ENCODE measurements at regions not wholly inside any gene's neighbourhood (a gene's known extent, or its start where the extent isn't known, plus 50 kb on each side); places are given as distances from the start of the nearest gene placed in this dataset.

- FAIRE-seq = no peak
- Mint-ChIP-seq H3K36me3 (ENCODE audit: low read depth, unreplicated experiment) (peaks cover 2% of the 10 kb centered on the region), H3K27me3 (ENCODE audit: low read depth, unreplicated experiment) (peaks cover 24% of the 10 kb centered on the region), H3K9me3 (ENCODE audit: unreplicated experiment) (peaks cover 23% of the 10 kb centered on the region), H3K27ac (ENCODE audit: unreplicated experiment) (no peak overlapping the region), H3K4me3 (ENCODE audit: unreplicated experiment) (no peak overlapping the region), H3K4me1 (ENCODE audit: low read depth, unreplicated experiment) (peaks cover 3% of the 10 kb centered on the region)
- Histone ChIP-seq H3K36me3 (ENCODE audit: insufficient read depth, low read length) (no peaks in the 10 kb centered on the region), H4K20me1 (ENCODE audit: insufficient read depth, low read length) (no peaks in the 10 kb centered on the region), H2AFZ (ENCODE audit: low read depth, low read length) (no peak overlapping the region), H3K79me2 (ENCODE audit: insufficient read depth, low read length) (no peaks in the 10 kb centered on the region), H3K27me3 (ENCODE audit: insufficient read depth, low read length) (peaks cover 14% of the 10 kb centered on the region), H3K4me1 (ENCODE audit: insufficient read depth, low read length) (peaks cover 4% of the 10 kb centered on the region), H3K9ac (ENCODE audit: low read length) (no peak overlapping the region), H3K4me3 (ENCODE audit: insufficient read depth, low read depth, low read length) (no peak overlapping the region), H3K27ac (ENCODE audit: low read depth, low read length) (no peak overlapping the region), H3K4me2 (ENCODE audit: low read length) (no peak overlapping the region), H3K9me3 (ENCODE audit: insufficient read depth, low read depth, low read length) (peaks cover 5% of the 10 kb centered on the region)
- TF ChIP-seq CTCF (IDR thresholded peaks at IDR 0.05; ENCODE audit: insufficient read depth, low read depth, low read length) (no peak), EZH2 (IDR thresholded peaks at IDR 0.05; ENCODE audit: insufficient read depth, low read length) (no peak)
- no peak for DNase-seq (ENCODE audit: low read depth)
These were observed 132.4 kb downstream of the CDH26 start for GRCh38 chr20:60090631-60091030.

- H3K36me3 Mint-ChIP-seq (ENCODE audit: low read depth, unreplicated experiment) = peaks cover 2% of the 10 kb centered on the region
- TF ChIP-seq CTCF (IDR thresholded peaks at IDR 0.05; ENCODE audit: insufficient read depth, low read depth, low read length) (no peak), EZH2 (IDR thresholded peaks at IDR 0.05; ENCODE audit: insufficient read depth, low read length) (no peak)
- Histone ChIP-seq H2AFZ (ENCODE audit: low read depth, low read length) (no peak overlapping the region), H3K27me3 (ENCODE audit: insufficient read depth, low read length) (peaks cover 14% of the 10 kb centered on the region), H3K4me1 (ENCODE audit: insufficient read depth, low read length) (peaks cover 4% of the 10 kb centered on the region), H4K20me1 (ENCODE audit: insufficient read depth, low read length) (no peaks in the 10 kb centered on the region), H3K9me3 (ENCODE audit: insufficient read depth, low read depth, low read length) (peaks cover 5% of the 10 kb centered on the region), H3K36me3 (ENCODE audit: insufficient read depth, low read length) (no peaks in the 10 kb centered on the region), H3K27ac (ENCODE audit: low read depth, low read length) (no peak overlapping the region), H3K4me2 (ENCODE audit: low read length) (no peak overlapping the region), H3K79me2 (ENCODE audit: insufficient read depth, low read length) (no peaks in the 10 kb centered on the region), H3K9ac (ENCODE audit: low read length) (no peak overlapping the region), H3K4me3 (ENCODE audit: insufficient read depth, low read depth, low read length) (no peak overlapping the region)
- peaks cover 23% of the 10 kb centered on the region for H3K9me3 Mint-ChIP-seq (ENCODE audit: unreplicated experiment)
- H3K4me1 Mint-ChIP-seq (ENCODE audit: low read depth, unreplicated experiment) = peaks cover 3% of the 10 kb centered on the region
- H3K4me3 Mint-ChIP-seq (ENCODE audit: unreplicated experiment) = no peak overlapping the region
- no peak for FAIRE-seq
- DNase-seq (ENCODE audit: low read depth) = no peak
- H3K27ac Mint-ChIP-seq (ENCODE audit: unreplicated experiment) = no peak overlapping the region
- H3K27me3 Mint-ChIP-seq (ENCODE audit: low read depth, unreplicated experiment) = peaks cover 18% of the 10 kb centered on the region
These were observed 133.1 kb downstream of the CDH26 start for GRCh38 chr20:60091305-60091704.

GRCh38 chr20:60091861-60092260 is 133.6 kb downstream of the CDH26 start:
- DNase-seq (ENCODE audit: low read depth) (no peak), FAIRE-seq (no peak)
- H2AFZ ChIP-seq (ENCODE audit: low read depth, low read length) = no peak overlapping the region
- Mint-ChIP-seq H3K9me3 (ENCODE audit: unreplicated experiment) (peaks cover 23% of the 10 kb centered on the region), H3K27me3 (ENCODE audit: low read depth, unreplicated experiment) (peaks cover 19% of the 10 kb centered on the region), H3K27ac (ENCODE audit: unreplicated experiment) (no peak overlapping the region), H3K4me3 (ENCODE audit: unreplicated experiment) (no peak overlapping the region), H3K4me1 (ENCODE audit: low read depth, unreplicated experiment) (peaks cover 3% of the 10 kb centered on the region), H3K36me3 (ENCODE audit: low read depth, unreplicated experiment) (peaks cover 2% of the 10 kb centered on the region)
- peaks cover 8% of the 10 kb centered on the region for H3K27me3 ChIP-seq (ENCODE audit: insufficient read depth, low read length)
- no peaks in the 10 kb centered on the region for H3K36me3 ChIP-seq (ENCODE audit: insufficient read depth, low read length)
- no peak overlapping the region for H3K4me3 ChIP-seq (ENCODE audit: insufficient read depth, low read depth, low read length)
- peaks cover 5% of the 10 kb centered on the region for H3K9me3 ChIP-seq (ENCODE audit: insufficient read depth, low read depth, low read length)
- H3K4me1 ChIP-seq (ENCODE audit: insufficient read depth, low read length) = peaks cover 4% of the 10 kb centered on the region
- no peaks in the 10 kb centered on the region for H4K20me1 ChIP-seq (ENCODE audit: insufficient read depth, low read length)
- H3K27ac ChIP-seq (ENCODE audit: low read depth, low read length) = no peak overlapping the region
- no peak overlapping the region for H3K9ac ChIP-seq (ENCODE audit: low read length)
- TF ChIP-seq CTCF (IDR thresholded peaks at IDR 0.05; ENCODE audit: insufficient read depth, low read depth, low read length) (no peak), EZH2 (IDR thresholded peaks at IDR 0.05; ENCODE audit: insufficient read depth, low read length) (no peak)
- no peaks in the 10 kb centered on the region for H3K79me2 ChIP-seq (ENCODE audit: insufficient read depth, low read length)
- H3K4me2 ChIP-seq (ENCODE audit: low read length) = no peak overlapping the region

All from astrocyte (in vitro differentiated cells and primary cell).